NT2/D1 (cell line): ENCODE measurements at regions not wholly inside any gene's neighbourhood (a gene's known extent, or its start where the extent isn't known, plus 50 kb on each side); places are given as distances from the start of the nearest gene placed in this dataset.

Experiments
- YY1 ChIP-seq: IDR thresholded peaks from 2 replicates; pipeline ENCODE4 v1.6.1; 2011; ENCODE audit not compliant: insufficient read length, insufficient read depth
- ZNF274 ChIP-seq: IDR thresholded peaks from 2 replicates; pipeline ENCODE4 v1.6.1; 2011; ENCODE audit warnings: mild to moderate bottlenecking, low read depth, low read length

DNA sequence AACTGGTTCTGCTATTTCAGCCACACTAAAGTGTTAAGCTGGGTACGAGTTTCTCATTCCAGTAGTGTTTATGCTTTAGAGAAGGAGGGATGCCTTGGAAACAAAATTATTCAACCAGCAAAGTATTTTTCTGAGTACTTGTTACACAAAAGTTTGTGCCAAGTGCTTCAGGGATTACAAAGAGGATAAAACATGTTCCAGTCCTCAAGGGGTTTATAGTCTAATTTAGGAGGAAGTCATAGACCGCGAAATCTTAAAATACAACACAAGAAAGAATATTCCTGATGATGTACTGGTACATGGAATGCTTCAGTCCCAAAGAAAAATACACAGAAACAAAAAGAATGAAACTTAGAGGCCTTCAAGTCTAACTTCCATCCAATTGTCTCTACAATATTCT lies 85.4 kb upstream of the NR4A3 start:
- no peak for TF ChIP-seq YY1
- no peak for TF ChIP-seq ZNF274
